Adrenal gland (tissue), 5 donors: ENCODE measurements at regions not wholly inside any gene's neighbourhood (a gene's known extent, or its start where the extent isn't known, plus 50 kb on each side); places are given as distances from the start of the nearest gene placed in this dataset.

ENCODE experiments used
- POLR2A ChIP-seq, 2 donors: fragments of 450-650 bp; IDR thresholded peaks; one replicate each; pipeline ENCODE4 v1.6.1; 2017; ENCODE audit warnings: antibody characterized with exemption in 2 of 2, mild to moderate bottlenecking in 2 of 2, moderate library complexity in 1 of 2
- TF ChIP-seq, protein P1 (sequence below), 6 experiments: fragments of 450-650 bp in 4 of 6; fragments of 200-600 bp in 2 of 6; sonication (generic) in 1 of 6; IDR thresholded peaks; 1 replicate in 5 of 6; 2 replicates in 1 of 6; pipeline versions ENCODE4 v1.5.1 to v1.8.0; 2016 to 2021; ENCODE audit warnings: antibody characterized with exemption in 6 of 6, mild to moderate bottlenecking in 2 of 6, moderate library complexity in 1 of 6
- donor health status: DM: no; HTN: no; CAD: no.

- TF ChIP-seq, protein P1, sequence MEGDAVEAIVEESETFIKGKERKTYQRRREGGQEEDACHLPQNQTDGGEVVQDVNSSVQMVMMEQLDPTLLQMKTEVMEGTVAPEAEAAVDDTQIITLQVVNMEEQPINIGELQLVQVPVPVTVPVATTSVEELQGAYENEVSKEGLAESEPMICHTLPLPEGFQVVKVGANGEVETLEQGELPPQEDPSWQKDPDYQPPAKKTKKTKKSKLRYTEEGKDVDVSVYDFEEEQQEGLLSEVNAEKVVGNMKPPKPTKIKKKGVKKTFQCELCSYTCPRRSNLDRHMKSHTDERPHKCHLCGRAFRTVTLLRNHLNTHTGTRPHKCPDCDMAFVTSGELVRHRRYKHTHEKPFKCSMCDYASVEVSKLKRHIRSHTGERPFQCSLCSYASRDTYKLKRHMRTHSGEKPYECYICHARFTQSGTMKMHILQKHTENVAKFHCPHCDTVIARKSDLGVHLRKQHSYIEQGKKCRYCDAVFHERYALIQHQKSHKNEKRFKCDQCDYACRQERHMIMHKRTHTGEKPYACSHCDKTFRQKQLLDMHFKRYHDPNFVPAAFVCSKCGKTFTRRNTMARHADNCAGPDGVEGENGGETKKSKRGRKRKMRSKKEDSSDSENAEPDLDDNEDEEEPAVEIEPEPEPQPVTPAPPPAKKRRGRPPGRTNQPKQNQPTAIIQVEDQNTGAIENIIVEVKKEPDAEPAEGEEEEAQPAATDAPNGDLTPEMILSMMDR (IDR thresholded peaks at IDR 0.05) = no peak
- no peak for TF ChIP-seq POLR2A (IDR thresholded peaks at IDR 0.05)
These were observed 75.0 kb downstream of the TMEM237 start for GRCh38 chr2:201568217-201568820.
